NB4 (cell line): ENCODE measurements at regions not wholly inside any gene's neighbourhood (a gene's known extent, or its start where the extent isn't known, plus 50 kb on each side); places are given as distances from the start of the nearest gene placed in this dataset.

Source experiments
- DNase-seq: peaks from one replicate; pipeline ENCODE4 v3.0.0; 2010; ENCODE audit warnings: low read depth
- H3K4me3 ChIP-seq: one replicate; pipeline ENCODE4 v1.5.1; 2011; ENCODE audit warnings: mild to moderate bottlenecking, low read depth, low read length, moderate library complexity
- MYC ChIP-seq: IDR thresholded peaks from 2 replicates; pipeline ENCODE4 v1.6.1; 2011; ENCODE audit warnings: low read depth, low read length
- POLR2A ChIP-seq: IDR thresholded peaks from 2 replicates; pipeline ENCODE4 v1.6.1; 2011; ENCODE audit warnings: mild to moderate bottlenecking; ENCODE audit not compliant: insufficient read length; ENCODE audit errors: extremely low read depth
- TF ChIP-seq, protein P1 (sequence below): IDR thresholded peaks from 2 replicates; pipeline ENCODE4 v1.6.1; 2011; ENCODE audit warnings: low read depth, low read length
- TF ChIP-seq, protein P2 (sequence below): IDR thresholded peaks from one replicate; pipeline ENCODE4 v1.5.1; 2012; ENCODE audit warnings: low read depth, low read length

DNA sequence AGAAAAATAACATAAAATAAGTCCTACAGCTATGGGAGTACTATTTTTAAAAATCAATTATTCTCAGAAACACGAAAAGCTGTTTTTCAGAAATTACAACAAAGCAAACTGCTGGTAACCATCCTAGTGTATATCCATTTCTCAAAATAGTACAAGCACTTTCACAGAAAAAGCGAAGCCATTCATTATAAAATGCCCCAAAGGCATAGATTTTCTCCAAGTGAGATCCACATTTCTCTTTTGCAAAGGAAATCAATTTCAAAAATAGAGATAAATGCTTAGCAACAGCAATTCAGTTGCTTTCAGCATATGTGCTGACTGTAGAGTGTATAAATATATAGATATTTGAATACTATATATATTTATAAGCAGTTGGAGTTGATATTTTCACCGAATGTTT, 1266.3 kb downstream of the SI start:
- no peak for DNase-seq
- no peak for TF ChIP-seq MYC
- no peak for TF ChIP-seq POLR2A
- TF ChIP-seq, protein P1, sequence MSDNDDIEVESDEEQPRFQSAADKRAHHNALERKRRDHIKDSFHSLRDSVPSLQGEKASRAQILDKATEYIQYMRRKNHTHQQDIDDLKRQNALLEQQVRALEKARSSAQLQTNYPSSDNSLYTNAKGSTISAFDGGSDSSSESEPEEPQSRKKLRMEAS = no peak
- TF ChIP-seq, protein P2, sequence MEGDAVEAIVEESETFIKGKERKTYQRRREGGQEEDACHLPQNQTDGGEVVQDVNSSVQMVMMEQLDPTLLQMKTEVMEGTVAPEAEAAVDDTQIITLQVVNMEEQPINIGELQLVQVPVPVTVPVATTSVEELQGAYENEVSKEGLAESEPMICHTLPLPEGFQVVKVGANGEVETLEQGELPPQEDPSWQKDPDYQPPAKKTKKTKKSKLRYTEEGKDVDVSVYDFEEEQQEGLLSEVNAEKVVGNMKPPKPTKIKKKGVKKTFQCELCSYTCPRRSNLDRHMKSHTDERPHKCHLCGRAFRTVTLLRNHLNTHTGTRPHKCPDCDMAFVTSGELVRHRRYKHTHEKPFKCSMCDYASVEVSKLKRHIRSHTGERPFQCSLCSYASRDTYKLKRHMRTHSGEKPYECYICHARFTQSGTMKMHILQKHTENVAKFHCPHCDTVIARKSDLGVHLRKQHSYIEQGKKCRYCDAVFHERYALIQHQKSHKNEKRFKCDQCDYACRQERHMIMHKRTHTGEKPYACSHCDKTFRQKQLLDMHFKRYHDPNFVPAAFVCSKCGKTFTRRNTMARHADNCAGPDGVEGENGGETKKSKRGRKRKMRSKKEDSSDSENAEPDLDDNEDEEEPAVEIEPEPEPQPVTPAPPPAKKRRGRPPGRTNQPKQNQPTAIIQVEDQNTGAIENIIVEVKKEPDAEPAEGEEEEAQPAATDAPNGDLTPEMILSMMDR = no peak
- H3K4me3 ChIP-seq = no peak overlapping the region

DNA sequence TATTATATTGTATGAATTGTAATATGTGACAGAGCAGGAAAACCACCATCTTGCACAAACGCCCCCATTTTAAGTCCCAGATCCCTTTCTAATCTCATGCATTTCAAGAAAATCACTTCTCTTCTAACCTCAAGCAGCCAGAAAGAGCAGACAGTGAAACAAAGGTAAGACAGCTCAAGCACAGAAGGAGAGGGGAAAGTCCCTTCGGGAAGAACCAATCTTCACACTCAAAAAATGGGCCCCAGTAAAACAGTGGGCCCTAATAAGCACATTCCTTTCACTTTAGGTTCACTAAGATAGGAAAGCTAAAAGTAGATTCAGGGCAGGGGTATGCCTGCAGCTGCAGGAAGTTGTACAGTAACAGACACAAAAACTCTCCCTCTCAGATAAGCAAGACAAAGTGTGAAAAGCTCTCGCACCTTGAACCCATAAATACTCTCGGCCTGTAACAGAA, 1268.7 kb downstream of the SI start:
- DNase-seq = no peak
- TF ChIP-seq POLR2A = no peak
- TF ChIP-seq, protein P1 = no peak
- TF ChIP-seq, protein P2 = no peak
- TF ChIP-seq MYC = no peak
- no peak overlapping the region for H3K4me3 ChIP-seq

DNA sequence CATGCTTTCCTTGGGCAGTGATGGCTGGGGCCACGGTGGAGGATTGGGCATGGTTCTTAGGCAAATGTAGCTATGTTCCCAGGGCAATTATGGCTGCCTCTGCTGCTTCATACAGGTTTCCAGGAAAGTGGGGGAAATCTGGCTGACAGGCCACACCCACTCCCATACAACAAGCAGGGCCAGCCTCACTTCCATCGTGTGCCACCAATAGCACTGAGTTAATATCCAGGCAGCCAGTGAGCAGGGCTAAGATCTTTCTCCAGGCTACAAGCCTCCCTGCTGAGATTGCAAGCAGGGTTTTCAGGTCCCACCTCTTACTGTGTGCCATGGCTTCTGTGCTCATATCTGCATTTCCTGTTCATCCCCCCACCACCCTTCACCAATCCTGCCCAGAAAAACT, 1291.9 kb downstream of the SI start:
- DNase-seq = no peak
- TF ChIP-seq, protein P2 = no peak
- TF ChIP-seq, protein P1 = no peak
- TF ChIP-seq POLR2A (no peak), MYC (no peak)
- H3K4me3 ChIP-seq = no peak overlapping the region

DNA sequence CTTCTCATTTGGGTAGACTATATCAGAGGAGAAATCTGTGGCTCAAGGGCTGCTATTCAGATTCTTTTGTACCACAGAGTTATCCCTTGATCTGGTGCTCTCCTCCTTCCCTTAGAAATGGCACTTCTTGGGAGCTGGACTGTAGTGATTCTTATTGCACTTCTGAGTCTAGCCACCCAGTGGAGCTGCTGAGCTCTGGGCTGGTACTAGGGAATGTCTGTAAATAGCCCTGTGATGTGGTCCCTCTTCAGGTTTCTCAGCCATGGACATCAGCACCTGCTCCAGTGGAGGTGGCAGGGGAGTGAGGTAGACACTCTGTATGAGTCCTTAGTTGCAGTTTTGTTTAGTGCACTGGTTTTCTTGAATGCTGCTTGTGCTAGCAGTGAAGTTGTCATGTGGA, 1292.6 kb downstream of the SI start:
- DNase-seq = peak; percentile 16
- no peak for TF ChIP-seq POLR2A
- no peak for TF ChIP-seq MYC
- TF ChIP-seq, protein P2 = peak; percentile 43
- TF ChIP-seq, protein P1 = no peak
- H3K4me3 ChIP-seq = no peak overlapping the region

DNA sequence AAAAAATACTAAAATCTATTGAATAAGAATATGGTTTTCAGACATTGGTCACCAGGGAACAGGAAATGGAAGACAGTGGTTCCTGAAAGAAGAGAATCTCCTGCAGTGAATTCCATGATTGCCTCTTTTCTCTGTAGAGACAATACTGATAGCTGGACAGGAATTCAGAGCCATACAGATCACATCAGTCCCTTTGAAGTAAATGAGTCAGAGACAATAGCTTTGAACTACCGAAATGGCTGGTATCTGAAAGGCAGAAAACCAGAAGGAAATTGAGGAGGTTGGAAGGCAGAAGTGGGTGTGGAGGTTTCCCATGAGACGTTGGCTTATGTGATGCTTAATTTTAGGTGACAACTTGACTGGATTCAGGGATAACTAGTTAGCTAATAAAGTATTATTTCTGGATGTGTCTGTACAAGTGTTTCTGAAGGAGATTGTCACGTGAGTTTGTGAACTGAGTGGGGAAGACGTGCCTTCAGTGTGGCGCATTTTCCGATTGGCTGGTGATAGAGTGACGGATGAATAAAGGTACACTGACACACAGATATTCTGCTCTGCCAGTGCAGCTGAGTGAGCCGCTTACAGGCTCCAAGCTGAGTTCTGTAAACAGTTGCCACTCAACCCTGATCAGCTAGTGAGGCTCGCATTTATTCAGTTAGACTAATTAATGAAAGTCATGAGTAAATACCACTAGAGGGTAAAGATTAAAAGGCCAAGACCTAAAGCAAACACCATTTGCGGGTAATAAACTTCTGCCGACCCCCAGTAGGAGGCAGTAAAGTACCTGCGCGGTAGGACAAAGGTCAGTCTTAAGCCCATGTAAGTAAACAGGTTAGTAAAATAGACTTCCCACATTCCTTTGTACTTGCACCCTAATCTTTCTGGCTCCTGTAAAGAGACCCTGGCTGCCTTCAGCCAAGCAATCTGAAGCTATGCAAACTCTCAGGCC, 1298.6 kb downstream of the SI start:
- TF ChIP-seq MYC (no peak), POLR2A (no peak)
- TF ChIP-seq, protein P1 = no peak
- no peak for DNase-seq
- H3K4me3 ChIP-seq = no peak overlapping the region

DNA sequence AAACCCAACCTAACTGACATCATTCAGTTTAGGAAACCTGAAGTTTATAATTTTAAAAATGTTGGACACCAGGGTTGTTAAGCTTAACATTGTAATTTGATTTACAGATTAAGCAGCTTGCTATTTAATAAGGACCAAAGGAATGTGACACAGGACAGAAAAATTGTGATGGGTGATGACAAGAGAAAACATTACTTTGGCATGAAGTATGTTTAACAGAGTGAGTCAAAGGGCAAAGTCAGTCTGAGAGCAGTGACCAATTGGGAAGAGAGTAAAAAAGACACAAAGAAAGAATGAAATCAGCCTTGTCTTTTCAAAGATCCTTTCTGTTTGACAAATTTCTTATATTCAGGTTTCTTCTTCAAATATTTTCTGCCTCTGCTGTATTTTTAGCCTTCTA, 1301.6 kb downstream of the SI start:
- no peak overlapping the region for H3K4me3 ChIP-seq
- no peak for DNase-seq
- TF ChIP-seq POLR2A (no peak), MYC (no peak)
- TF ChIP-seq, protein P1 = no peak
- TF ChIP-seq, protein P2 = no peak
